ENCODE measurements at regions not wholly inside any gene's neighbourhood (a gene's known extent, or its start where the extent isn't known, plus 50 kb on each side); places are given as distances from the start of the nearest gene placed in this dataset.
A peak's percentile ranks its signal among the peaks of the same experiment; 100 is the strongest.
"Not testable (repeated sequence)": the region's sequence is repeated elsewhere in the genome, so short reads cannot be mapped to it uniquely, and the experiment has no call there.

- DNase-seq (ENCODE audit: low read depth) = not testable (repeated sequence)
Observed at GRCh38 chr21:15477773-15478172, 252.0 kb upstream of the USP25 start.

GRCh38 chr21:15480160-15480559, 249.6 kb upstream of the USP25 start:
- no peak for DNase-seq (ENCODE audit: low read depth)

- peak; percentile 86 for DNase-seq (ENCODE audit: low read depth)
Observed at GRCh38 chr21:15483138-15483780, 246.5 kb upstream of the USP25 start.

GRCh38 chr21:15486460-15487195, 243.2 kb upstream of the USP25 start:
- no peak for DNase-seq (ENCODE audit: low read depth)

- DNase-seq (ENCODE audit: low read depth) = no peak
Observed at GRCh38 chr21:15487196-15487550, 242.6 kb upstream of the USP25 start.

- no peak for DNase-seq (ENCODE audit: low read depth)
Observed at GRCh38 chr21:15491100-15491499, 238.7 kb upstream of the USP25 start.

GRCh38 chr21:15493646-15494045, 236.1 kb upstream of the USP25 start:
- no peak for DNase-seq (ENCODE audit: low read depth)

GRCh38 chr21:15494481-15494880, 235.3 kb upstream of the USP25 start:
- no peak for DNase-seq (ENCODE audit: low read depth)

GRCh38 chr21:15495965-15496364, 233.8 kb upstream of the USP25 start:
- DNase-seq (ENCODE audit: low read depth) = no peak

- no peak for DNase-seq (ENCODE audit: low read depth)
Observed at GRCh38 chr21:15496911-15497310, 232.9 kb upstream of the USP25 start.

- no peak for DNase-seq (ENCODE audit: low read depth)
Observed at GRCh38 chr21:15498455-15498854, 231.3 kb upstream of the USP25 start.

- no peak for DNase-seq (ENCODE audit: low read depth)
Observed at GRCh38 chr21:15506086-15506485, 223.7 kb upstream of the USP25 start.

GRCh38 chr21:15508554-15508953, 221.2 kb upstream of the USP25 start:
- no peak for DNase-seq (ENCODE audit: low read depth)

GRCh38 chr21:15514073-15514946, 215.5 kb upstream of the USP25 start:
- DNase-seq (ENCODE audit: low read depth) = no peak

- no peak for DNase-seq (ENCODE audit: low read depth)
Observed at GRCh38 chr21:15515908-15516307, 213.9 kb upstream of the USP25 start.

- DNase-seq (ENCODE audit: low read depth) = no peak
Observed at GRCh38 chr21:15517394-15517793, 212.4 kb upstream of the USP25 start.

GRCh38 chr21:15520811-15521643, 208.8 kb upstream of the USP25 start:
- DNase-seq (ENCODE audit: low read depth) = no peak

- no peak for DNase-seq (ENCODE audit: low read depth)
Observed at GRCh38 chr21:15521644-15522001, 208.2 kb upstream of the USP25 start.

- DNase-seq (ENCODE audit: low read depth) = no peak
Observed at GRCh38 chr21:15522148-15522547, 207.6 kb upstream of the USP25 start.

GRCh38 chr21:15524855-15525254, 204.9 kb upstream of the USP25 start:
- no peak for DNase-seq (ENCODE audit: low read depth)

- no peak for DNase-seq (ENCODE audit: low read depth)
Observed at GRCh38 chr21:15526798-15527197, 203.0 kb upstream of the USP25 start.

- no peak for DNase-seq (ENCODE audit: low read depth)
Observed at GRCh38 chr21:15528346-15528745, 201.4 kb upstream of the USP25 start.

Data from amniotic epithelial cell (primary cell).